Osteoblast (primary cell): ENCODE measurements at regions not wholly inside any gene's neighbourhood (a gene's known extent, or its start where the extent isn't known, plus 50 kb on each side); places are given as distances from the start of the nearest gene placed in this dataset.

Experiments
- DNase-seq: peaks from one replicate; pipeline ENCODE4 v3.0.0; 2011; ENCODE audit warnings: low spot score, mixed read lengths; ENCODE audit not compliant: insufficient read length; ENCODE audit errors: missing footprints
- H2AFZ ChIP-seq: 2 replicates; pipeline ENCODE4 v1.6.0; 2011; ENCODE audit warnings: mild to moderate bottlenecking, low read length
- H3K27ac ChIP-seq: 2 replicates; pipeline ENCODE4 v1.5.1; 2011; ENCODE audit warnings: mild to moderate bottlenecking, low read depth, low read length, moderate library complexity
- H3K27me3 ChIP-seq: 2 replicates; pipeline ENCODE4 v1.6.0; 2012; ENCODE audit warnings: mild to moderate bottlenecking, control low read depth, inconsistent platforms, low read length, moderate library complexity; ENCODE audit not compliant: insufficient read depth
- H3K36me3 ChIP-seq: 2 replicates; pipeline ENCODE4 v1.5.1; 2011; ENCODE audit warnings: mild to moderate bottlenecking, low read length, control low read depth, moderate library complexity; ENCODE audit not compliant: insufficient read depth
- H3K4me1 ChIP-seq: 2 replicates; pipeline ENCODE4 v1.5.1; 2011; ENCODE audit warnings: mild to moderate bottlenecking, low read length, control low read depth, moderate library complexity; ENCODE audit not compliant: insufficient read depth
- H3K4me2 ChIP-seq: 2 replicates; pipeline ENCODE4 v1.6.0; 2011; ENCODE audit warnings: mild to moderate bottlenecking, low read length; ENCODE audit not compliant: insufficient read depth
- H3K4me3 ChIP-seq: fragments of 200-600 bp; sonication (generic); 3 replicates; pipeline ENCODE4 v1.5.1; 2012; ENCODE audit warnings: mild to moderate bottlenecking, low read length, inconsistent platforms; ENCODE audit not compliant: insufficient read depth
- H3K79me2 ChIP-seq: 2 replicates; pipeline ENCODE4 v1.6.0; 2012; ENCODE audit warnings: mild to moderate bottlenecking, low read length, control low read depth, inconsistent platforms; ENCODE audit not compliant: insufficient read depth
- H3K9me3 ChIP-seq: 2 replicates; pipeline ENCODE4 v1.5.1; 2011; ENCODE audit warnings: low read depth, low read length, control low read depth
- H4K20me1 ChIP-seq: 2 replicates; pipeline ENCODE4 v1.6.0; 2012; ENCODE audit warnings: mild to moderate bottlenecking, low read length, control low read depth; ENCODE audit not compliant: insufficient read depth
- CTCF ChIP-seq: IDR thresholded peaks from 2 replicates; pipeline ENCODE4 v1.5.1; 2011; ENCODE audit warnings: mild to moderate bottlenecking, low read depth, low read length, moderate library complexity; ENCODE audit errors: extremely low read depth

GRCh38 chr16:87132361-87133014 is 184.7 kb downstream of the C16orf95 start:
- H3K27ac ChIP-seq, result no peak overlapping the region
- H3K36me3 ChIP-seq, result no peaks in the 10 kb centered on the region
- no peaks in the 10 kb centered on the region for H4K20me1 ChIP-seq
- peaks cover 12% of the 10 kb centered on the region for H3K27me3 ChIP-seq
- H3K9me3 ChIP-seq, result peaks cover 3% of the 10 kb centered on the region
- H3K4me3 ChIP-seq, result no peak overlapping the region
- H3K4me2 ChIP-seq, result no peak overlapping the region
- peak overlapping the region; percentile 70 for H2AFZ ChIP-seq
- TF ChIP-seq CTCF, result no peak
- no peaks in the 10 kb centered on the region for H3K79me2 ChIP-seq
- peak; percentile 90 for DNase-seq
- H3K4me1 ChIP-seq, result peaks cover 3% of the 10 kb centered on the region

- no peaks in the 10 kb centered on the region for H3K4me1 ChIP-seq
- peak; percentile 69 for DNase-seq
- no peak overlapping the region for H3K27ac ChIP-seq
- H3K36me3 ChIP-seq, result no peaks in the 10 kb centered on the region
- H3K79me2 ChIP-seq, result no peaks in the 10 kb centered on the region
- no peak overlapping the region for H3K4me3 ChIP-seq
- H3K4me2 ChIP-seq, result no peak overlapping the region
- no peak overlapping the region for H2AFZ ChIP-seq
- H3K9me3 ChIP-seq, result peaks cover 3% of the 10 kb centered on the region
- TF ChIP-seq CTCF, result no peak
- no peaks in the 10 kb centered on the region for H4K20me1 ChIP-seq
- peaks cover 12% of the 10 kb centered on the region for H3K27me3 ChIP-seq
Observed at GRCh38 chr16:87133112-87133850, 183.9 kb downstream of the C16orf95 start.

- H3K9me3 ChIP-seq, result peaks cover under 1% of the 10 kb centered on the region
- H3K36me3 ChIP-seq, result no peaks in the 10 kb centered on the region
- H3K4me2 ChIP-seq, result no peak overlapping the region
- DNase-seq, result peak; percentile 46
- H4K20me1 ChIP-seq, result no peaks in the 10 kb centered on the region
- no peak for TF ChIP-seq CTCF
- no peaks in the 10 kb centered on the region for H3K4me1 ChIP-seq
- no peak overlapping the region for H2AFZ ChIP-seq
- H3K27ac ChIP-seq, result no peak overlapping the region
- H3K4me3 ChIP-seq, result no peak overlapping the region
- peaks cover 12% of the 10 kb centered on the region for H3K27me3 ChIP-seq
- no peaks in the 10 kb centered on the region for H3K79me2 ChIP-seq
Observed at GRCh38 chr16:87133966-87134627, 183.1 kb downstream of the C16orf95 start.

- no peak for TF ChIP-seq CTCF
- H3K36me3 ChIP-seq, result no peaks in the 10 kb centered on the region
- no peaks in the 10 kb centered on the region for H3K4me1 ChIP-seq
- no peak overlapping the region for H3K27ac ChIP-seq
- no peaks in the 10 kb centered on the region for H3K79me2 ChIP-seq
- H3K9me3 ChIP-seq, result no peaks in the 10 kb centered on the region
- no peaks in the 10 kb centered on the region for H4K20me1 ChIP-seq
- H2AFZ ChIP-seq, result no peak overlapping the region
- H3K27me3 ChIP-seq, result peaks cover 12% of the 10 kb centered on the region
- no peak overlapping the region for H3K4me2 ChIP-seq
- no peak for DNase-seq
- no peak overlapping the region for H3K4me3 ChIP-seq
Observed at GRCh38 chr16:87134628-87134995, 182.6 kb downstream of the C16orf95 start.
